Fibroblast of skin of left quadriceps (primary cell): ENCODE measurements at regions not wholly inside any gene's neighbourhood (a gene's known extent, or its start where the extent isn't known, plus 50 kb on each side); places are given as distances from the start of the nearest gene placed in this dataset.

Source experiments
- DNase-seq, 2 experiments: peaks; one replicate each; pipeline ENCODE4 v3.0.0-alpha.2; 2013; ENCODE audit warnings: low read depth in 2 of 2

- DNase-seq = peak; percentile 30 to 50
These were observed 159.7 kb downstream of the FAT3 start for GRCh38 chr11:92384358-92384757.

DNA sequence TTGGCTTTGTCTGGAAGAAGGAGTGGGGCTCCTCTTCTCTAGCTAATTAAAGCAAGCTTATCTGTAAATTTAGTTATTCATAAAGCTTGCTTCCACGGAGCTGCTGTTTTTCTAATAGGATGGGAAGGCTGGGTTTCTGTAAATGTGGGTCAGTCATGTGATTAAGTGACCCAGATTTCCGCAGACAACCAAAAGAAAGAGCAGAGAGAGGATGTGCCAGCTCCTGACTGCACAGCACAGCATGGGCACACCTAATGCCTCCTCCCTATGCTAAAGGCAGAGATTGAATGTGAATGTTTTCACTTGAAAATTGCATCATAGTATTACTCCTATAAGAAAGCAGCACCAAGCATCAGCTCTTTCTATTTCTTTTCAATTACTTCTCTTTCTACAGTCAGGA, 160.2 kb downstream of the FAT3 start:
- no peak for DNase-seq

DNA sequence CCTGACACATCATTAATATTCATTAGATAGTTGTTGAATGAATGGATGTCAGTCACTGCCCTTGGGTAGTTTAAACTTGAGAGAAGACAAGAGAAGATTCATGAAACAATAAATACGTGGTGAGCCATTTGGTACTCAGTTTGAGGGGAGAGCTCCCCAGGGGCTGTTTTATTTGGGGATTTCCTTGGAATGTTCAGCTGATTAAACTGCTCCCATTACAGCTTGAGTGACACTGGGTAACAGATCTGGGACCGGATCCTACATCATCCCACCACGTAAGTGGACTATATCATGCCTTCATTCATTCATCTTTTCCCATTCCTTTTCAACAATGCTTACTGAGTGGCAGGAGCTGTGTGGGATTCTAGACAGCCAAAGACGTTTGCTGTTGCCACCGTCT, 162.0 kb downstream of the FAT3 start:
- DNase-seq = no peak

DNA sequence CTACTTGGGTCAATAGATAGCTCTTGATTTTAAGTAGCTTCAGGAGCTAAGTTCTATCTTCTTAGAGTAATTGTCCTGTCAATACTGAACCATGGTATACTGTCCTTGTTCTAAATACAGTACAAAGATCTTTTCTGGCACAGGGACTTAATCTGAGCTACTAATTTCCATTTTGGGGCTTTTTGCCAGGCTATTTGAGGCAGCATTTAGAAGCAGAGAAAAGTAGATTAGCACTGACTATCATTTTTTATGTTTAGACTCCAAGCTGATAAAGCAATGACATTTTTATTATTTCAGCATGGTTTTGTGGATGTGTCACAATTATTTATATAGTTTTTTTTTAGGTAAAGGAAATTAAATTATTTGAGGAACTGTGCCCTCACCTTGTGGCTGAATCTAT, 163.2 kb downstream of the FAT3 start:
- no peak for DNase-seq

DNA sequence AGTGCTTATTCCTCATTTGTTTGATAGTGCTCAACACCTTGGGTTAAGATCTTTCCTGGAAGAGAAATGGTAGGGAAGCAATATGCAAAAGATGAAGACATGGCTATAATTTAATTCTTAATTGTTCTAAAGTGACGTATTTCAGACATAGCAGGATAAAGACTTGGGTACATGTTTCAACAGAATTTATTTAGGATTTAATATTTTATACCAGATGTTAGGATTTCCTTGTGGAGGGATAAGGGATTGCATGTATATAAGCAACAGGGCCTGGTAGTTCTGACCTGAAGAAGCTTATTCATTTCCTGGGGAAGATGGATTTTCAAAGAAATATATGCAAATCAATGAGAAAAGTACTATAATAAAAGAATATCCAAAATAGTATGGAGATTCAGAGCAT, 163.8 kb downstream of the FAT3 start:
- DNase-seq = no peak

DNA sequence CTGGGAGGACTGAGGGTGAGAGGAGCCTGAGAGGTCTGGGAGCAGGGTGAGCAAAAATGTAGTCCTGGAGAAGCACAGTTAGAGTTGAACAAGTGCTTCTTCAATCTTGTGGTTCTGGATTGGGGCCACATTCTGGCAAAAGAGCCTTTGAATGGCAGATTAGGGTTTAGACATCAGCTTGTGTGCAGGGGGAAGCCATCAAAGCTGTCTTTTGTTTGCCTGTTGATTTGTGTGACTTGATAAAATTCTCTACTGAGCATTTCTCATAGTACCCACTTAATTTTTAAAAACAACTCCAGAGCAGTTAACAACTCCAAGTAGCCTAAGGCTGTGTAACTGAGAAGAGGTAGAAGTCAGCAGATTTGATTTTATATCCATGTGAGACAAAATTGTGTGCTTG, 166.2 kb downstream of the FAT3 start:
- DNase-seq = no peak

DNA sequence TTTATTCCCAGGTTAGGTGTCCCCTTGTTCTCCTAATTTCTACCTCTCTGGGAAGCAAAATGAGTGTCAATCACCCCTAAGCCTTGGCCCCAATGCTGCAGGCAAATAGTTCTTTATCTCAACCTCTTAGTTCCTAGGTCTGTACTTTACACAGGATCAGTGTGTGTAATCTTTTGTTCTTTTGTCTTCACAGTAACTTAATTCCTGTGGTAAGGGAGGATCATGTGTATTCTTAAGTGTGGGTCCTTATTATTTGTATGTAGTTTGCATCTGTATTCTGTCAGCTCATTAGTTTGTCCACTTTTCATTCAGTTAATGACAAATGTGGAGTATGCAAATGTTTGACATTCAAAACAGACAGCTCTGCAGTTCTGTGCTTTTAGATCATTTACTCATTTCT, 166.7 kb downstream of the FAT3 start:
- DNase-seq = no peak

- DNase-seq = no peak
These were observed 167.2 kb downstream of the FAT3 start for GRCh38 chr11:92391808-92392207.

- DNase-seq = no peak
These were observed 168.6 kb downstream of the FAT3 start for GRCh38 chr11:92393218-92393617.

GRCh38 chr11:92396133-92396532, 171.5 kb downstream of the FAT3 start:
- no peak for DNase-seq

DNA sequence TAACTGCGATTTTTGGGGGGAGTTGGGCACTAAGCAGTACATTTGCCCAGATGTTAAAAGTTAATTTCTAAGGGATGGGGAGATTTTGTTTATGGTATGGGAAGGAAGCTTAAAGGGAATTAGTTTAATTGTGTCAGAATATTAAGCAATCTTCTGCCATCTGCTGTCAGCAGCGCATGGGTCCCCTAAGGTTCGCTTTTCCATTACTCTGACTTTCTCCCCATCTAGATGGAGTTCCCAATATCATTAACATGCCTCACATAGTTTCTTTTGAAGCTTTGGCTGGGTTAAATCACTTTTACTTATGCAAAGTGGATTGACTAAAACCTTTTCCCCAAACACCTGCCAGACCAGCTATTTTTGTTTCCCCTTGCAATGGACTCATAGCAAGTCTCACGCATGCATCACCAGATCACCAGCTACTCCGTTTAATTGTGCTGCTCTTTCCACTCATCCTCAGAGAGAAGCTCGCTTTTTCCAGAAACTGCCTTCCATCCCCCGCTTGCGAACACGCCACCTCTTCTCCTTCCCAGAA, 172.7 kb downstream of the FAT3 start:
- no peak for DNase-seq

- no peak for DNase-seq
These were observed 175.1 kb downstream of the FAT3 start for GRCh38 chr11:92399705-92400104.

DNA sequence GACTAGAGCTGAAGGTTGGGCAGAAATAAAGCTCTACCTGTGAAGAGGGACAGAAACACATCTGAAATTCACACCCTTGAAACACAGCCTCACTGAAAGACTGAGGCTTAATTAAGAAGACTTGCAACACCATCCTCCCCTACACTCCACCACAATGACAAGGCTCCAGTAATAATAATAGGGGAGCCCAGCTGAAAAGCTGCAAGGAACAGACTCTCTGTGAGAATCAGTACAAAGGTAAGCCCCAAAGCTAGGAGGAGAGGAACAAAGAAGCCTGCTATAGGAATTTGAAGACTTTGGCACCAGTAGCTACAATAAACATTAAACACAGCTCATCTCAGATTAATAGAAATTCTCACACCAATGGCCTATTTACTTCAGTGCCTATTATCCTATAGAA, 176.9 kb downstream of the FAT3 start:
- DNase-seq = no peak

- DNase-seq = no peak
These were observed 181.9 kb downstream of the FAT3 start for GRCh38 chr11:92406472-92406871.

GRCh38 chr11:92409355-92409754, 184.7 kb downstream of the FAT3 start:
- no peak for DNase-seq

DNA sequence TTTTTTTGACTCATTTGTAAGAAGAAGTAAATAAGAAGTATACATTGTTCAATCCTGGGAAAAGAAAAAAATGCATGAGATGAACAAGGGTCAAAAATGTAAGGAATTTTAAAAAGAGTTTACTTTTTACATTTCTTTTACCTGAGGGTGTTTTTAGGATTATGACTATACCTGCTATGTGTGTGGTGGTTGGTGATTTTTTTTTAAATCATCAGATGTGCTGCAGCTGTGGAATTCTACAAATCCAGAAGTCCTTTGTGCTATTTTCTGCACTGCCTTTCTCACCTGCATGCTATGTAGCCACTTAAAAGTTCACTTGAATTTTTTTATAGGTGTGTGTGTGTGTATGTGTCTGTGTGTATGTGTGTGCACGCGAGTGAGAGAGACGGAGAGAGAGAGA, 185.3 kb downstream of the FAT3 start:
- DNase-seq = no peak

DNA sequence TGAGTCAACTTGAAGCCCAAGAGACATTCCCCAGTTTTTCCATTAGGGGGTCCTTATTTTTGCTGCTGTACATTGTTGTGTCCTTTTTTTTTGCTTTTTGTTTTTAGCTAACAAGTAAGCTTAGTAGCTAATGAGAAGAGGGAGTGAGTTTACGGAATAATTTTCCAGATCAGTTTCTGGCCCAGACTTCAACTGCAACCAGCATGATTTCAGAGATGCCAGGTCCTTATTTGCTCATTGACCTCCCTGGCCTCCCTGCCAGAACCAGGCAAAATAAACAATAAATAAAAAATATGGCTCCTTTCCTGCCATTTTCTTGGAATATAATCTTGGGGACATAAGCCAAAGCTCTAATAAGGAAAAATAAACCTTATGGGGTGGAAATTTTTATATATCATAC, 185.9 kb downstream of the FAT3 start:
- no peak for DNase-seq

DNA sequence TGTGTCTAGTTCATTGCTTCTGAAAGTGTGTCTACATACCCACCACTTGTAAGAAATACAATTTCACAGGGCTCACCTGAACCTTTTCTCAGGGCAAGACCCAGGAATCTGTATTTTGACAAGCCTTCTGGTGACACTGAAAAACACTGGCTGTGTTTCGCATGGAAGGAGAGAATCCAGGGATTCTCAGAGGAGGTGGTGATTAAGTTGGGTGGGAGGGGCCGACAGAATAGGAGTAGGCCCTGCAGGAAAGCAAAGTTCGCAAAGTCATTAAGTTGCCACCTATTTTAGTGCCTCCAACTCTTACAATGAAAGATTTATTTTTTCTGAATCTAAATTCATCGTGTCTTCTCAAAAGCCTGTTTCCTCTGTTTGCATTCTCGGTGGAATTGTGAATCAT, 186.8 kb downstream of the FAT3 start:
- DNase-seq = no peak

GRCh38 chr11:92413757-92414513, 189.3 kb downstream of the FAT3 start:
- no peak for DNase-seq

- no peak for DNase-seq
These were observed 192.5 kb downstream of the FAT3 start for GRCh38 chr11:92416971-92417725.

GRCh38 chr11:92423115-92424034, 198.8 kb downstream of the FAT3 start:
- peak; percentile 15 to 23 for DNase-seq

GRCh38 chr11:92424281-92424680, 199.7 kb downstream of the FAT3 start:
- DNase-seq = peak; percentile 28 to 29
